Peyer's patch (tissue), 4 donors: ENCODE measurements at regions not wholly inside any gene's neighbourhood (a gene's known extent, or its start where the extent isn't known, plus 50 kb on each side); places are given as distances from the start of the nearest gene placed in this dataset.

Source experiments
- POLR2A ChIP-seq, 2 donors: fragments of 450-650 bp; IDR thresholded peaks; one replicate each; pipeline ENCODE4 v1.5.1; 2017; ENCODE audit warnings: antibody characterized with exemption in 2 of 2, mild to moderate bottlenecking in 2 of 2, moderate library complexity in 2 of 2
- TF ChIP-seq, protein P1 (sequence below), 6 experiments: fragments of 450-650 bp in 4 of 6; fragments of 200-600 bp in 2 of 6; sonication (generic) in 1 of 6; IDR thresholded peaks; one replicate each; pipeline ENCODE4 v1.5.1; 2017 to 2019; ENCODE audit warnings: antibody characterized with exemption in 6 of 6, mild to moderate bottlenecking in 3 of 6, moderate library complexity in 1 of 6

DNA sequence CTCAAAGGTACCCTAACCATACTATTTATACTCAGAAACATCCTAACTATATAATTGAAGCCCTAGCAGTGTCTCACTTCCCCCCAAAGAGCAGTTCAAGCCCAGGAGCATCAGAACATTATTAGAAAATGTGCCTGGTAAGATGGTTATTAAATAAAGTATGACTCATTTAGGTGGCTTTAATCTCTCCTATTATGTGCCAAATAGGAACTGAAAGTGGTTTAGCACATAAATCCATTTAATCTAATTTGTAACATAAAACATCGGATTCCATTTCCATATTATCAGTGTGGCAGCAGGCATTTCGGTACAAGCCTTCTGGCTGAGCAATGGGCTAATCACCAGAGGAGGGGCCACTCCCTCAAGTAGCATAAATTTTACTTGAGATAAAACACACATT lies 395.2 kb upstream of the TMTC1 start:
- TF ChIP-seq, protein P1, sequence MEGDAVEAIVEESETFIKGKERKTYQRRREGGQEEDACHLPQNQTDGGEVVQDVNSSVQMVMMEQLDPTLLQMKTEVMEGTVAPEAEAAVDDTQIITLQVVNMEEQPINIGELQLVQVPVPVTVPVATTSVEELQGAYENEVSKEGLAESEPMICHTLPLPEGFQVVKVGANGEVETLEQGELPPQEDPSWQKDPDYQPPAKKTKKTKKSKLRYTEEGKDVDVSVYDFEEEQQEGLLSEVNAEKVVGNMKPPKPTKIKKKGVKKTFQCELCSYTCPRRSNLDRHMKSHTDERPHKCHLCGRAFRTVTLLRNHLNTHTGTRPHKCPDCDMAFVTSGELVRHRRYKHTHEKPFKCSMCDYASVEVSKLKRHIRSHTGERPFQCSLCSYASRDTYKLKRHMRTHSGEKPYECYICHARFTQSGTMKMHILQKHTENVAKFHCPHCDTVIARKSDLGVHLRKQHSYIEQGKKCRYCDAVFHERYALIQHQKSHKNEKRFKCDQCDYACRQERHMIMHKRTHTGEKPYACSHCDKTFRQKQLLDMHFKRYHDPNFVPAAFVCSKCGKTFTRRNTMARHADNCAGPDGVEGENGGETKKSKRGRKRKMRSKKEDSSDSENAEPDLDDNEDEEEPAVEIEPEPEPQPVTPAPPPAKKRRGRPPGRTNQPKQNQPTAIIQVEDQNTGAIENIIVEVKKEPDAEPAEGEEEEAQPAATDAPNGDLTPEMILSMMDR (IDR thresholded peaks at IDR 0.05) = no peak
- TF ChIP-seq POLR2A (IDR thresholded peaks at IDR 0.05) = no peak
